Endothelial cell of umbilical vein (primary cell): ENCODE measurements at regions not wholly inside any gene's neighbourhood (a gene's known extent, or its start where the extent isn't known, plus 50 kb on each side); places are given as distances from the start of the nearest gene placed in this dataset.

Experiments used
- BruUV-seq: library from RNA; stranded (reverse); fragments of 400-500 nt; replicated peaks from 2 replicates; lab custom pipeline; 2021; lab: Mats Ljungman, UMichigan
- CTCF ChIA-PET: fragments of 300-600, 350-600 bp; sonication (Branson Sonifier 250); formaldehyde crosslinking; loops from one replicate; lab custom pipeline; 2021; ENCODE audit warnings: antibody characterized with exemption, inconsistent platforms; lab: Charles Lee
- POLR2A ChIA-PET: fragments of 300-600, 350-600 bp; sonication (Branson Sonifier 250); formaldehyde crosslinking; loops from one replicate; lab custom pipeline; 2021; ENCODE audit warnings: antibody characterized with exemption, inconsistent platforms; lab: Charles Lee
- DNase-seq: peaks from one replicate; pipeline ENCODE4 v3.0.0-alpha.2; 2011; ENCODE audit warnings: low read depth, low spot score
- FAIRE-seq: peaks from 2 replicates; lab custom pipeline; 2011; peaks lifted over from hg19 to GRCh38; lab: Jason Lieb, UNC
- H2AFZ ChIP-seq: 2 replicates; pipeline ENCODE4 v1.6.0; 2012; ENCODE audit warnings: low read depth, low read length, control low read depth, inconsistent platforms
- H3K27ac ChIP-seq: 2 replicates; pipeline ENCODE4 v1.5.1; 2011; ENCODE audit warnings: low read depth, mild to moderate bottlenecking, control low read depth, low read length, moderate library complexity; ENCODE audit not compliant: insufficient read depth
- H3K27me3 ChIP-seq, 2 experiments: 2 replicates each; pipeline versions ENCODE4 v1.6.0 to v1.6.1; 2011; ENCODE audit warnings: low read length in 2 of 2, mixed read lengths in 1 of 2; ENCODE audit not compliant: control insufficient read depth in 2 of 2, insufficient read depth in 2 of 2
- H3K36me3 ChIP-seq, 2 experiments: 2 replicates in 1 of 2; 3 replicates in 1 of 2; pipeline ENCODE4 v1.5.1; 2011; ENCODE audit warnings: low read length in 2 of 2, mild to moderate bottlenecking in 1 of 2, moderate library complexity in 1 of 2; ENCODE audit not compliant: control insufficient read depth in 2 of 2, insufficient read depth in 2 of 2; ENCODE audit errors: extremely low read depth in 1 of 2
- H3K4me1 ChIP-seq: 3 replicates; pipeline ENCODE4 v1.5.1; 2011; ENCODE audit warnings: mild to moderate bottlenecking, low read length; ENCODE audit not compliant: control insufficient read depth, insufficient read depth; ENCODE audit errors: extremely low read depth
- H3K4me2 ChIP-seq: 2 replicates; pipeline ENCODE4 v1.6.1; 2011; ENCODE audit warnings: low read length, control low read depth, mixed read lengths; ENCODE audit not compliant: insufficient read depth
- H3K4me3 ChIP-seq, 3 experiments: fragments of 200-600 bp in 1 of 3; sonication (generic), shearing (Covaris generic) in 1 of 3; replicated peaks in 1 of 3; 2 replicates each; pipeline ENCODE4 v1.5.1; 2011 to 2016; ENCODE audit warnings: control low read depth in 3 of 3, low read length in 3 of 3, mild to moderate bottlenecking in 2 of 3, inconsistent platforms in 1 of 3, low read depth in 1 of 3, moderate library complexity in 1 of 3; ENCODE audit not compliant: insufficient read depth in 1 of 3
- H3K79me2 ChIP-seq: 2 replicates; pipeline ENCODE4 v1.6.0; 2012; ENCODE audit warnings: low read length, inconsistent platforms; ENCODE audit not compliant: control insufficient read depth, insufficient read depth
- H3K9ac ChIP-seq: replicated peaks from 2 replicates; pipeline ENCODE3; 2011; ENCODE audit warnings: low read length, control low read depth; ENCODE audit not compliant: insufficient read depth; ENCODE audit errors: extremely low read depth
- H3K9me1 ChIP-seq: replicated peaks from 3 replicates; pipeline ENCODE4 v1.6.0; 2011; ENCODE audit warnings: mild to moderate bottlenecking, low read length; ENCODE audit not compliant: control insufficient read depth, insufficient read depth; ENCODE audit errors: extremely low read depth
- H3K9me3 ChIP-seq: replicated peaks from 2 replicates; pipeline ENCODE4 v1.5.1; 2012; ENCODE audit warnings: low read length, inconsistent platforms; ENCODE audit not compliant: control insufficient read depth, insufficient read depth
- H4K20me1 ChIP-seq: replicated peaks from 2 replicates; pipeline ENCODE3; 2011; ENCODE audit warnings: mild to moderate bottlenecking, low read length; ENCODE audit not compliant: control insufficient read depth, insufficient read depth; ENCODE audit errors: extremely low read depth
- CTCF ChIP-seq, 2 donors: IDR thresholded peaks; 1 replicate in 1 of 2; 2 replicates in 1 of 2; pipeline ENCODE4 v1.5.1; 2011; ENCODE audit warnings: low read length in 2 of 2, mild to moderate bottlenecking in 2 of 2, moderate library complexity in 2 of 2, control low read depth in 1 of 2, inconsistent platforms in 1 of 2, low read depth in 1 of 2; ENCODE audit not compliant: insufficient read depth in 1 of 2; ENCODE audit errors: extremely low read depth in 1 of 2
- EZH2 ChIP-seq: IDR thresholded peaks from 2 replicates; pipeline ENCODE4 v1.6.1; 2012; ENCODE audit warnings: borderline replicate concordance, low read depth, mild to moderate bottlenecking, moderate library complexity, low read length, inconsistent platforms; ENCODE audit not compliant: severe bottlenecking
- FOS ChIP-seq: IDR thresholded peaks from 2 replicates; pipeline ENCODE4 v1.6.1; 2011; ENCODE audit warnings: mild to moderate bottlenecking, low read length, moderate library complexity, borderline replicate concordance; ENCODE audit not compliant: insufficient read depth
- JUN ChIP-seq: IDR thresholded peaks from 2 replicates; pipeline ENCODE4 v1.6.1; 2011; ENCODE audit warnings: borderline replicate concordance, low read depth; ENCODE audit not compliant: insufficient read length, insufficient read depth
- MAX ChIP-seq: IDR thresholded peaks from 2 replicates; pipeline ENCODE4 v1.6.1; 2011; ENCODE audit not compliant: insufficient read depth, insufficient read length
- MYC ChIP-seq: IDR thresholded peaks from one replicate; pipeline ENCODE4 v1.6.1; 2011; ENCODE audit warnings: mild to moderate bottlenecking, low read depth, low read length
- POLR2AphosphoS5 ChIP-seq: IDR thresholded peaks from 2 replicates; pipeline ENCODE4 v1.6.1; 2012; ENCODE audit warnings: low read depth, mild to moderate bottlenecking, control low read depth, low read length, moderate library complexity; ENCODE audit not compliant: insufficient read depth
- dilution Hi-C: fragments of 300-500 bp; cut with MboI; formaldehyde crosslinking; loops from one replicate; pipeline ENCODE4 v1.15.0; 2019; ENCODE audit warnings: low sequenced_read_pairs; ENCODE audit not compliant: extremely low pct_ligation_motif_present
- intact Hi-C: fragments of 100-400 bp; cut with micrococcal nuclease; formaldehyde crosslinking; loops from one replicate; pipeline ENCODE4 v1.10.0; 2022

DNA sequence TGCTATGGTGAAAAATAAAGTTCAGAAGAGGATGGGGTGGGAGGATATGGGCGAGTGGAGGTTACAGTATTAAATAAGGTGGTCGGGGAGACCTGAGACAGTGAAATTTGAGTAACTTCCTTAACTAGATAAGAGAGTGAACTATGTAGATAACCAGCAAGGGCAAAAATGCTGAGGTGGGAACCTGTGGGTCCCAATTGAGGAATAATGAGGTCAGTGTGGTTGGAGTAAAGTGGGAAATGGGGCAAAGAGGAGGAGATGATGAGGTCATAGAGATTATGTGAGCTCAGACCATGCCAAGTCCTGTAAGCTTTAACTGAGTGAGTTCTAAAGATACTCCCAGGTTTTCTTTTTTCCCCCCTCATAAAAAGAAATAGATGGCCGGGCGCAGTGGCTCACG is 614.6 kb upstream of the PLXNA2 start:
- FAIRE-seq = no peak
- DNase-seq = no peak
- no TSS peak for BruUV-seq
- no peaks in the 10 kb centered on the region for H3K4me1 ChIP-seq
- no peaks in the 10 kb centered on the region for H4K20me1 ChIP-seq
- H3K27ac ChIP-seq = no peak overlapping the region
- no peaks in the 10 kb centered on the region for H3K79me2 ChIP-seq
- ChIA-PET POLR2A (no interaction called here), CTCF (interaction anchor here (1.0 kb wide), 1 partner anchor 23 kb away, joined by 3 read pairs; no protein-coding TSS in a partner anchor)
- no peak overlapping the region for H3K9ac ChIP-seq
- H3K4me2 ChIP-seq = no peak overlapping the region
- no peaks in the 10 kb centered on the region for H3K9me1 ChIP-seq
- dilution Hi-C loops = no loop called here
- no peak for TF ChIP-seq EZH2
- H3K27me3 ChIP-seq = no peaks in the 10 kb centered on the region
- H2AFZ ChIP-seq = no peak overlapping the region
- H3K36me3 ChIP-seq = no peaks in the 10 kb centered on the region
- H3K4me3 ChIP-seq = no peak overlapping the region
- intact Hi-C loops = no loop called here
- no peaks in the 10 kb centered on the region for H3K9me3 ChIP-seq

DNA sequence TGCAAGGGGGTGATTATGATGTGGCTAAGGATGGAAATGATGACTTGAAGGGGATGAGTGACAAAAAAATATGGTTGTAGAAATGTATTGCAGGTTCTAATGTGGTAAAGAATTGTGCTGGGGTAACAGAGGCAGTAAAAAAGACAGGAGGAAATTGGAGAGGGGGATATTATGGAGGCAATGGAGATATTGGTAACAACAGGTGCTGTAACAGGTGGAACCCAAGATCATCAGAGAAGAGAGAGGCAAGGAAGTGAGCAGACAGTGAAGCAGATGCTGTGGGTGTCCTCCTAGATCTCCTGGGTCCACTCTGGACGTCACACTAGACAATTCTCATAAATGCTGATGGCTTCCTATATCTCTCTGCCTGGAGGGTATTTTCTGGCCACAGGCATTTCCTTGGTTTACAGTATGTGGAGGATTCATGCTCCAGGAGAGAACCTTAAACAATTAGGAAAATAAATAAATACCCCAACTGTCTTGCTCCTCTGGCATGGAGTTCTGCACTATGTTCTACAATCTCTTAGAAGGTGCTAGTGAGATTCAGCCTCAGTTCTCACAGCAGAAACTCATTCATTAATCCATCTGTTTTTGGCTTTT is 620.3 kb upstream of the PLXNA2 start:
- ChIA-PET CTCF (no interaction called here), POLR2A (no interaction called here)
- no peak for FAIRE-seq
- H3K9me1 ChIP-seq = no peaks in the 10 kb centered on the region
- H3K27ac ChIP-seq = no peak overlapping the region
- TF ChIP-seq POLR2AphosphoS5 (no peak), MYC (no peak), JUN (no peak), FOS (no peak), CTCF (IDR thresholded peaks at IDR 0.05; ENCODE audit: extremely low read depth in 1 of 2, insufficient read depth in 1 of 2, low read depth in 1 of 2, low read length in 2 of 2) (no peak), EZH2 (no peak), MAX (no peak)
- H2AFZ ChIP-seq = no peak overlapping the region
- intact Hi-C loops (no loop called here), dilution Hi-C loops (no loop called here)
- peaks cover 6% of the 10 kb centered on the region for H3K4me1 ChIP-seq
- BruUV-seq = no TSS peak
- H3K4me3 ChIP-seq = no peak overlapping the region
- H3K36me3 ChIP-seq = no peaks in the 10 kb centered on the region
- no peaks in the 10 kb centered on the region for H3K27me3 ChIP-seq
- H3K9ac ChIP-seq = no peak overlapping the region
- no peaks in the 10 kb centered on the region for H4K20me1 ChIP-seq
- H3K9me3 ChIP-seq = no peaks in the 10 kb centered on the region
- no peak for DNase-seq
- H3K4me2 ChIP-seq = no peak overlapping the region
- H3K79me2 ChIP-seq = no peaks in the 10 kb centered on the region
